NCI-H82 (cell line): ENCODE measurements at regions not wholly inside any gene's neighbourhood (a gene's known extent, or its start where the extent isn't known, plus 50 kb on each side); places are given as distances from the start of the nearest gene placed in this dataset.

Source experiments
- DNase-seq: peaks from one replicate; lab custom pipeline; 2025; lab: John Stamatoyannopoulos, UW

- DNase-seq, result no peak
Observed at GRCh38 chr6:23027281-23027680, 457.9 kb downstream of the HDGFL1 start.

- no peak for DNase-seq
Observed at GRCh38 chr6:23031986-23032385, 462.6 kb downstream of the HDGFL1 start.

- no peak for DNase-seq
Observed at GRCh38 chr6:23034926-23035325, 465.6 kb downstream of the HDGFL1 start.

- no peak for DNase-seq
Observed at GRCh38 chr6:23036406-23036983, 467.1 kb downstream of the HDGFL1 start.

- DNase-seq, result no peak
Observed at GRCh38 chr6:23040899-23041298, 471.5 kb downstream of the HDGFL1 start.

GRCh38 chr6:23045280-23045679 lies 475.9 kb downstream of the HDGFL1 start:
- no peak for DNase-seq

GRCh38 chr6:23055523-23055922 lies 486.2 kb downstream of the HDGFL1 start:
- no peak for DNase-seq

- no peak for DNase-seq
Observed at GRCh38 chr6:23073821-23074220, 504.5 kb downstream of the HDGFL1 start.

GRCh38 chr6:23077772-23078171 lies 508.4 kb downstream of the HDGFL1 start:
- no peak for DNase-seq

- DNase-seq, result no peak
Observed at GRCh38 chr6:23081701-23082100, 512.3 kb downstream of the HDGFL1 start.

- no peak for DNase-seq
Observed at GRCh38 chr6:23086100-23086499, 516.7 kb downstream of the HDGFL1 start.

- DNase-seq, result no peak
Observed at GRCh38 chr6:23087471-23087870, 518.1 kb downstream of the HDGFL1 start.

- DNase-seq, result no peak
Observed at GRCh38 chr6:23088761-23089160, 519.4 kb downstream of the HDGFL1 start.

- no peak for DNase-seq
Observed at GRCh38 chr6:23089981-23090380, 520.6 kb downstream of the HDGFL1 start.

- DNase-seq, result no peak
Observed at GRCh38 chr6:23091795-23092194, 522.4 kb downstream of the HDGFL1 start.

GRCh38 chr6:23096876-23097275 lies 527.5 kb downstream of the HDGFL1 start:
- no peak for DNase-seq

- no peak for DNase-seq
Observed at GRCh38 chr6:23097566-23097965, 528.2 kb downstream of the HDGFL1 start.

- DNase-seq, result no peak
Observed at GRCh38 chr6:23106951-23107350, 537.6 kb downstream of the HDGFL1 start.

- DNase-seq, result no peak
Observed at GRCh38 chr6:23111984-23112383, 542.6 kb downstream of the HDGFL1 start.

- DNase-seq, result no peak
Observed at GRCh38 chr6:23114812-23115504, 545.6 kb downstream of the HDGFL1 start.

GRCh38 chr6:23137611-23138010 lies 568.2 kb downstream of the HDGFL1 start:
- no peak for DNase-seq

- DNase-seq, result no peak
Observed at GRCh38 chr6:23140871-23141270, 571.5 kb downstream of the HDGFL1 start.

GRCh38 chr6:23145781-23146180 lies 576.4 kb downstream of the HDGFL1 start:
- DNase-seq, result peak; percentile 11

- no peak for DNase-seq
Observed at GRCh38 chr6:23154159-23154558, 584.8 kb downstream of the HDGFL1 start.
